Adrenal gland (tissue), 9 donors: ENCODE measurements at regions not wholly inside any gene's neighbourhood (a gene's known extent, or its start where the extent isn't known, plus 50 kb on each side); places are given as distances from the start of the nearest gene placed in this dataset.

Source experiments
- DNase-seq, 7 donors: peaks; one replicate each; pipeline ENCODE4 v3.0.0-alpha.2; 2019 to 2020
- H3K27ac ChIP-seq, 5 donors: fragments of 200-600 bp; sonication (generic) in 4 of 5; 1 replicate in 3 of 5; 2 replicates in 2 of 5; pipeline versions ENCODE4 v1.5.1 to v1.8.0; 2016 to 2020; ENCODE audit warnings: mild to moderate bottlenecking in 1 of 5
- H3K27me3 ChIP-seq: fragments of 200-600 bp; 2 replicates; pipeline ENCODE4 v1.8.0; 2021
- H3K36me3 ChIP-seq, 2 donors: fragments of 200-600 bp; replicated peaks in 1 of 2; 1 replicate in 1 of 2; 2 replicates in 1 of 2; pipeline versions ENCODE4 v1.5.1 to v1.8.0; 2018 to 2022
- H3K4me1 ChIP-seq, 2 donors: fragments of 200-600 bp; replicated peaks in 1 of 2; 1 replicate in 1 of 2; 2 replicates in 1 of 2; pipeline versions ENCODE4 v1.5.1 to v1.8.0; 2018 to 2021
- H3K4me3 ChIP-seq, 4 donors: fragments of 200-600 bp; sonication (generic) in 3 of 4; one replicate each; pipeline ENCODE4 v1.5.1; 2016 to 2018
- H3K9me3 ChIP-seq, 3 donors: fragments of 200-600 bp; sonication (generic) in 1 of 3; replicated peaks in 1 of 3; 1 replicate in 2 of 3; 2 replicates in 1 of 3; pipeline versions ENCODE4 v1.5.1 to v1.8.0; 2016 to 2021
- POLR2A ChIP-seq, 2 donors: fragments of 450-650 bp; IDR thresholded peaks; one replicate each; pipeline ENCODE4 v1.6.1; 2017; ENCODE audit warnings: antibody characterized with exemption in 2 of 2, mild to moderate bottlenecking in 2 of 2, moderate library complexity in 1 of 2
- WGBS, 4 donors: extraction: QIAGEN DNeasy Blood & Tissue Kit in 2 of 4; methylation state at CpG; one replicate each; pipeline versions ENCODE4 v1.1.5 to v1.1.7; 2013 to 2017; 5-methylcytosine and 5-hydroxymethylcytosine counted together
- intact Hi-C, 2 donors: fragments of 100-400 bp; cut with DNase I; formaldehyde crosslinking; loops; one replicate each; pipeline versions ENCODE4 v1.14.1 to v1.15.0; 2022 to 2023
- TF ChIP-seq, protein P1 (sequence below), 6 experiments: fragments of 450-650 bp in 4 of 6; fragments of 200-600 bp in 2 of 6; sonication (generic) in 1 of 6; IDR thresholded peaks; 1 replicate in 5 of 6; 2 replicates in 1 of 6; pipeline versions ENCODE4 v1.5.1 to v1.8.0; 2016 to 2021; ENCODE audit warnings: antibody characterized with exemption in 6 of 6, mild to moderate bottlenecking in 2 of 6, moderate library complexity in 1 of 6
- donor health status: healthy with polysubstance abuse.
- donor health status: Bipolar disorder and iron deficiency.
- donor health status: DM: yes; HTN: yes; CAD: no.
- donor health status: DM: no; HTN: no; CAD: no.
- donor health status: DM: no; HTN: no; CAD: no.

DNA sequence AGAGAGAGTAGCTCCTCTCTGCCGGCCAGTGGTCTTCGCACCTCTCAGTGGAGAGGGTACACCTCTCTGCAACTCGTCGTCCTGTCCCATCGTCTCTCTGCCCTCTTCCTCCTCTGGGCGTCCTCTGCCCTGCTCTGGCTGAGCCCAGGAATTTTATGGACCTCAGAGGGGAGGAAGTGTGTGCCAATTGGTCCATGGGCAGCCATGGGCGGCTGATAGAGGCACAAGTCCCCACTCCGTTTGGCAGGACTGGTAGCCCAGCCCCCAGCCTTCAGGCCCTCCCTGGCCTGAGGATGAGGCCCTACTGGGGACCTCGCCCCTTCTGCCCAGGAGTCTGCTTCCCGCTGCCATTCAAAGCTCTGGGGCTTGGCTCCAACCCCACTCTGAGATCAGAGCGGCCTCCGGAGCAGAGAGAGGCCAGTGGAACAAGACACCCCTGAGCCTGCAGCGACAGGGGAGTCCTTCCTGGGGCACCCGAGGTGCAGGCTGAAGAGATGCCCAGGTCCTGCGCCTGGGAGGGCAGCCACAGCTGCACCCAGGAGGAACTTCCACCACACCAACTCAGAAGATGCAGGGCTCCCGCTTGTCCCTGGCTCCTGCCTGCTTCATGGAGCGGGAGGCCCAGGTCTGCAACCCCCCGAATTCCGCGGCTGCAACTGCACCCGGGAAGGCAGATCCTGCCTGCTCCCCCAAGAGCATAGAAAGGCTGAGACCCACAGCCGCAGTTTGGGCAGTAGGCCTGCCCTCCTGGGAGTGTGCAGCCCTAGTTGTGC is 659.9 kb downstream of the KCNT2 start:
- no peaks in the 10 kb centered on the region for H3K36me3 ChIP-seq
- no peaks in the 10 kb centered on the region for H3K27me3 ChIP-seq
- intact Hi-C loops, result no loop called here
- no peaks in the 10 kb centered on the region for H3K9me3 ChIP-seq
- H3K4me1 ChIP-seq, result no peaks in the 10 kb centered on the region
- TF ChIP-seq, protein P1, sequence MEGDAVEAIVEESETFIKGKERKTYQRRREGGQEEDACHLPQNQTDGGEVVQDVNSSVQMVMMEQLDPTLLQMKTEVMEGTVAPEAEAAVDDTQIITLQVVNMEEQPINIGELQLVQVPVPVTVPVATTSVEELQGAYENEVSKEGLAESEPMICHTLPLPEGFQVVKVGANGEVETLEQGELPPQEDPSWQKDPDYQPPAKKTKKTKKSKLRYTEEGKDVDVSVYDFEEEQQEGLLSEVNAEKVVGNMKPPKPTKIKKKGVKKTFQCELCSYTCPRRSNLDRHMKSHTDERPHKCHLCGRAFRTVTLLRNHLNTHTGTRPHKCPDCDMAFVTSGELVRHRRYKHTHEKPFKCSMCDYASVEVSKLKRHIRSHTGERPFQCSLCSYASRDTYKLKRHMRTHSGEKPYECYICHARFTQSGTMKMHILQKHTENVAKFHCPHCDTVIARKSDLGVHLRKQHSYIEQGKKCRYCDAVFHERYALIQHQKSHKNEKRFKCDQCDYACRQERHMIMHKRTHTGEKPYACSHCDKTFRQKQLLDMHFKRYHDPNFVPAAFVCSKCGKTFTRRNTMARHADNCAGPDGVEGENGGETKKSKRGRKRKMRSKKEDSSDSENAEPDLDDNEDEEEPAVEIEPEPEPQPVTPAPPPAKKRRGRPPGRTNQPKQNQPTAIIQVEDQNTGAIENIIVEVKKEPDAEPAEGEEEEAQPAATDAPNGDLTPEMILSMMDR (IDR thresholded peaks at IDR 0.05), result no peak
- no peak for TF ChIP-seq POLR2A (IDR thresholded peaks at IDR 0.05)
- H3K4me3 ChIP-seq, result no peak overlapping the region
- DNase-seq, result no peak
- 80 to 92% (median 88%) methylated on average over 13 to 22 of the region's 22 CpGs for WGBS, 4 donors
- H3K27ac ChIP-seq, result no peak overlapping the region

DNA sequence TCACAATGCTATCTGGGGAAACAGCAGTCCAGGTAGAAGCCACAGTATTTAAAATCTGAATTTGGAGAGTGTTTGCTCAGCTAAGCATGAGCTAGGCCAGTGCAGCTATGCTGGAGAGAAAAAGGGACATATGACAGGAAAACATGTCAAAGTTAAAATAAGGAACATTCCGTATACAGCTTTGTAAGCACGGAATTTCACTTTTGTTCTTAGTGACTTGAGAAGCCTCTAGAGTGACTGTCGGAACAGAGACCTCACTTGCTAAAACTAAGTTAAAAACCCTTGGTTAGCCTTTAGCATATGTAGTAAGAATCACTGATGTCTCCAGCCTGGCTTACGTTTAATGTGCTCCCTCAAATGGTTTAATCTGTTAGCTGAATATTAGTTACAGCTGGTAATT is 661.7 kb downstream of the KCNT2 start:
- H3K4me1 ChIP-seq, result no peaks in the 10 kb centered on the region
- intact Hi-C loops, result no loop called here
- no peak overlapping the region for H3K4me3 ChIP-seq
- DNase-seq, result no peak
- no peak overlapping the region for H3K27ac ChIP-seq
- TF ChIP-seq POLR2A (IDR thresholded peaks at IDR 0.05), result no peak
- TF ChIP-seq, protein P1 (IDR thresholded peaks at IDR 0.05), result no peak
- WGBS, 4 donors, result 56 to 70% (median 68%) methylated on average over 4 of the region's 4 CpGs
- H3K36me3 ChIP-seq, result no peaks in the 10 kb centered on the region
- no peaks in the 10 kb centered on the region for H3K27me3 ChIP-seq
- H3K9me3 ChIP-seq, result no peaks in the 10 kb centered on the region

- Histone ChIP-seq H3K9me3 (no peaks in the 10 kb centered on the region), H3K4me1 (no peaks in the 10 kb centered on the region), H3K27ac (no peak overlapping the region), H3K36me3 (no peaks in the 10 kb centered on the region), H3K27me3 (no peaks in the 10 kb centered on the region), H3K4me3 (no peak overlapping the region)
- no peak for TF ChIP-seq POLR2A (IDR thresholded peaks at IDR 0.05)
- TF ChIP-seq, protein P1 (IDR thresholded peaks at IDR 0.05), result no peak
- intact Hi-C loops, result no loop called here
- WGBS, 4 donors, result 64 to 76% (median 69%) methylated on average over 1 of the region's 1 CpG
- no peak for DNase-seq
These were observed 666.4 kb downstream of the KCNT2 start for GRCh38 chr1:195941795-195942194.

- Histone ChIP-seq H3K9me3 (no peaks in the 10 kb centered on the region), H3K4me1 (no peaks in the 10 kb centered on the region), H3K27ac (no peak overlapping the region), H3K36me3 (no peaks in the 10 kb centered on the region), H3K4me3 (no peak overlapping the region), H3K27me3 (no peaks in the 10 kb centered on the region)
- DNase-seq, result no peak
- 77 to 88% (median 81%) methylated on average over 1 of the region's 1 CpG for whole genome bisulfite sequencing, 4 donors
- no peak for TF ChIP-seq POLR2A (IDR thresholded peaks at IDR 0.05)
- TF ChIP-seq, protein P1 (IDR thresholded peaks at IDR 0.05), result no peak
- intact Hi-C loops, result no loop called here
These were observed 666.9 kb downstream of the KCNT2 start for GRCh38 chr1:195941314-195941713.
